Keratinocyte (primary cell): ENCODE measurements at regions not wholly inside any gene's neighbourhood (a gene's known extent, or its start where the extent isn't known, plus 50 kb on each side); places are given as distances from the start of the nearest gene placed in this dataset.

Experiments
- DNase-seq: peaks from one replicate; pipeline ENCODE4 v3.0.0-alpha.2; 2011; ENCODE audit warnings: low read depth, missing footprints, low spot score
- FAIRE-seq: peaks from 2 replicates; lab custom pipeline; 2011; peaks lifted over from hg19 to GRCh38; lab: Jason Lieb, UNC
- H2AFZ ChIP-seq: 2 replicates; pipeline ENCODE4 v1.6.0; 2012; ENCODE audit warnings: low read length, control low read depth, inconsistent platforms; ENCODE audit not compliant: control insufficient read depth
- H3K27ac ChIP-seq: 2 replicates; pipeline ENCODE4 v1.5.1; 2011; ENCODE audit warnings: low read length; ENCODE audit not compliant: control insufficient read depth, insufficient read depth
- H3K27me3 ChIP-seq: 3 replicates; pipeline ENCODE4 v1.6.0; 2011; ENCODE audit warnings: low read length; ENCODE audit not compliant: control insufficient read depth, insufficient read depth; ENCODE audit errors: extremely low read depth
- H3K36me3 ChIP-seq, 2 experiments: 2 replicates in 1 of 2; 3 replicates in 1 of 2; pipeline ENCODE4 v1.5.1; 2011; ENCODE audit warnings: low read length in 2 of 2, mild to moderate bottlenecking in 1 of 2; ENCODE audit not compliant: control insufficient read depth in 2 of 2, insufficient read depth in 2 of 2; ENCODE audit errors: extremely low read depth in 1 of 2
- H3K4me1 ChIP-seq: 3 replicates; pipeline ENCODE4 v1.5.1; 2011; ENCODE audit warnings: low read length; ENCODE audit not compliant: control insufficient read depth, insufficient read depth; ENCODE audit errors: extremely low read depth
- H3K4me2 ChIP-seq: 3 replicates; pipeline ENCODE4 v1.6.0; 2011; ENCODE audit warnings: low read depth, low read length; ENCODE audit not compliant: control insufficient read depth, insufficient read depth; ENCODE audit errors: extremely low read depth
- H3K4me3 ChIP-seq, 3 experiments: fragments of 200-600 bp in 1 of 3; sonication (generic) in 1 of 3; 2 replicates in 2 of 3; 3 replicates in 1 of 3; pipeline ENCODE4 v1.5.1; 2011 to 2016; ENCODE audit warnings: low read length in 3 of 3, mild to moderate bottlenecking in 3 of 3, control low read depth in 2 of 3, inconsistent platforms in 1 of 3, low read depth in 1 of 3, mixed read lengths in 1 of 3, mixed run types in 1 of 3, moderate library complexity in 1 of 3; ENCODE audit not compliant: control insufficient read depth in 2 of 3, insufficient read depth in 2 of 3; ENCODE audit errors: extremely low read depth in 1 of 3
- H3K79me2 ChIP-seq: 2 replicates; pipeline ENCODE4 v1.6.0; 2012; ENCODE audit warnings: low read length; ENCODE audit not compliant: control insufficient read depth, insufficient read depth
- H3K9ac ChIP-seq: 3 replicates; pipeline ENCODE4 v1.6.0; 2011; ENCODE audit warnings: low read length; ENCODE audit not compliant: control insufficient read depth, insufficient read depth; ENCODE audit errors: extremely low read depth
- H3K9me1 ChIP-seq: 3 replicates; pipeline ENCODE4 v1.6.0; 2011; ENCODE audit warnings: low read length; ENCODE audit not compliant: control insufficient read depth, insufficient read depth; ENCODE audit errors: extremely low read depth
- H3K9me3 ChIP-seq: 2 replicates; pipeline ENCODE4 v1.5.1; 2012; ENCODE audit warnings: low read depth, low read length; ENCODE audit not compliant: control insufficient read depth
- H4K20me1 ChIP-seq: 3 replicates; pipeline ENCODE4 v1.6.0; 2011; ENCODE audit warnings: low read length; ENCODE audit not compliant: control insufficient read depth, insufficient read depth; ENCODE audit errors: extremely low read depth
- CTCF ChIP-seq, 3 experiments: IDR thresholded peaks in 1 of 3; conservative IDR thresholded peaks in 1 of 3; optimal IDR thresholded peaks in 1 of 3; 2 replicates in 2 of 3; 3 replicates in 1 of 3; pipeline versions ENCODE3 to v1.5.1; 2011; ENCODE audit warnings: low read length in 3 of 3, mild to moderate bottlenecking in 3 of 3, moderate library complexity in 2 of 3, control low read depth in 1 of 3, inconsistent platforms in 1 of 3; ENCODE audit not compliant: insufficient read depth in 2 of 3; ENCODE audit errors: extremely low read depth in 1 of 3
- EZH2 ChIP-seq: IDR thresholded peaks from one replicate; pipeline ENCODE4 v1.6.1; 2012; ENCODE audit warnings: inconsistent platforms, mild to moderate bottlenecking, low read length, moderate library complexity
- dilution Hi-C: fragments of 300-500 bp; cut with MboI; formaldehyde crosslinking; loops from one replicate; pipeline ENCODE4 v1.7.0; 2020; ENCODE audit warnings: low sequenced_read_pairs; ENCODE audit not compliant: extremely low pct_ligation_motif_present

GRCh38 chr11:116502641-116503061 lies 270.1 kb downstream of the BUD13 start:
- no peaks in the 10 kb centered on the region for H3K36me3 ChIP-seq
- DNase-seq (no peak), FAIRE-seq (no peak)
- H3K9me1 ChIP-seq, result no peaks in the 10 kb centered on the region
- H3K4me2 ChIP-seq, result no peak overlapping the region
- H3K4me1 ChIP-seq, result no peaks in the 10 kb centered on the region
- H3K27me3 ChIP-seq, result peaks cover 40% of the 10 kb centered on the region
- no peak overlapping the region for H3K27ac ChIP-seq
- dilution Hi-C loops, result no loop called here
- no peak overlapping the region for H3K4me3 ChIP-seq
- no peaks in the 10 kb centered on the region for H4K20me1 ChIP-seq
- H3K79me2 ChIP-seq, result no peaks in the 10 kb centered on the region
- H2AFZ ChIP-seq, result no peak overlapping the region
- no peaks in the 10 kb centered on the region for H3K9me3 ChIP-seq
- no peak for TF ChIP-seq CTCF (optimal IDR thresholded peaks at IDR 0.05 in 1 of 3, IDR thresholded peaks at IDR 0.05 in 1 of 3, conservative IDR thresholded peaks at IDR 0.05 in 1 of 3; ENCODE audit: extremely low read depth in 1 of 3, insufficient read depth in 2 of 3, low read length in 3 of 3)
- no peak for TF ChIP-seq EZH2
- H3K9ac ChIP-seq, result no peak overlapping the region

- dilution Hi-C loops, result no loop called here
- Histone ChIP-seq H2AFZ (no peak overlapping the region), H3K4me3 (no peak overlapping the region), H4K20me1 (no peaks in the 10 kb centered on the region), H3K4me1 (no peaks in the 10 kb centered on the region), H3K27me3 (peaks cover 44% of the 10 kb centered on the region), H3K27ac (no peak overlapping the region), H3K36me3 (no peaks in the 10 kb centered on the region), H3K4me2 (no peak overlapping the region), H3K79me2 (no peaks in the 10 kb centered on the region), H3K9me1 (no peaks in the 10 kb centered on the region), H3K9me3 (no peaks in the 10 kb centered on the region), H3K9ac (no peak overlapping the region)
- no peak for DNase-seq
- FAIRE-seq, result no peak
- TF ChIP-seq CTCF (optimal IDR thresholded peaks at IDR 0.05 in 1 of 3, IDR thresholded peaks at IDR 0.05 in 1 of 3, conservative IDR thresholded peaks at IDR 0.05 in 1 of 3; ENCODE audit: extremely low read depth in 1 of 3, insufficient read depth in 2 of 3, low read length in 3 of 3) (no peak), EZH2 (no peak)
These were observed 271.1 kb downstream of the BUD13 start for GRCh38 chr11:116501728-116502127.
